ENCODE measurements at regions not wholly inside any gene's neighbourhood (a gene's known extent, or its start where the extent isn't known, plus 50 kb on each side); places are given as distances from the start of the nearest gene placed in this dataset.

- no CpG with 5 or more reads among the region's 8 CpGs for WGBS (ENCODE audit: insufficient coverage, insufficient read length)
- DNase-seq (ENCODE audit: low read depth, low spot score) = no peak
- H3K4me1 ChIP-seq (ENCODE audit: control insufficient read depth, insufficient read depth, low read length) = peaks cover 1% of the 10 kb centered on the region
- H3K9me3 ChIP-seq (ENCODE audit: control insufficient read depth, insufficient read depth, low read length) = no peaks in the 10 kb centered on the region
- no peak overlapping the region for H3K4me3 ChIP-seq (ENCODE audit: low read length)
- H3K27ac ChIP-seq (ENCODE audit: low read length) = no peak overlapping the region
- H3K27me3 ChIP-seq (ENCODE audit: control insufficient read depth, insufficient read depth, low read length) = no peaks in the 10 kb centered on the region
- no peaks in the 10 kb centered on the region for H3K36me3 ChIP-seq (ENCODE audit: control insufficient read depth, insufficient read depth, low read length)
Measured at GRCh38 chr1:29457496-29458368, 221.4 kb downstream of the PTPRU start.

DNA sequence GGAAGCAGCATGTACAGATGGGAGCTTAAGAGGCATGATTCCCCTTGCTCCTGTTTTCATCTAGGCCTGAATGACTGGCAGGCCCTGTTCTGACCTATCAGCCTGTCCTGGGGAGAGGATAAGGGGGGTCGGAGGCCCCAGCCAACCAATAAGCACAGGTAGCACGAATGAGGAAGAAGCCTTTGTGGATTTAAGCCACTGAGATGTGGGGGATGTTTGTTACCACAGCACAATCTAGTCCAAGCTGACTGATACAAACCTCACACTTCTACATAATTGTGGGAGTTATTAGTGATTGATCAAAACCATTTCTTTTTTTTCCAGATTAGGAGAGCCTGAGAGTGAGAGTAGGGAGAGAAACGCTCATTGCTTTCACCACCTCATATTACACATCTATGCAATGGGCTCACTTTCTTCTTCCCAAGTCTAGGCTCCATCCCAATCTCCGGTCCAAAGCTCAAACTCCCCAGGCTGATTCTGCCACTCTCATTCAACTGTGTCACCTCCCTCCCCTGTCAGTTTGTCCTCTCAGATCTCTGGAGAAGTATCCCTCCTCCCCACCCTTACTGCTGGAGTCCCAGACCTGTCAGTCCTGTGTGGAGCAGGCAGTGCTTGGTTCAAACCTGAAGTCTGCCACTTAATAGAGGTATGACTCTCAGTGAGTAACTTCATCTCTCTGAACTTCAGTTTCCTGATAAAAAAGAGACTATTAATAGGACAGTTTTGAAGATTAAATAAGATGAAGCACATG, 220.5 kb downstream of the PTPRU start:
- Histone ChIP-seq H3K9me3 (ENCODE audit: control insufficient read depth, insufficient read depth, low read length) (no peaks in the 10 kb centered on the region), H3K36me3 (ENCODE audit: control insufficient read depth, insufficient read depth, low read length) (no peaks in the 10 kb centered on the region), H3K27ac (ENCODE audit: low read length) (no peak overlapping the region), H3K4me3 (ENCODE audit: low read length) (no peak overlapping the region), H3K4me1 (ENCODE audit: control insufficient read depth, insufficient read depth, low read length) (peaks cover 1% of the 10 kb centered on the region), H3K27me3 (ENCODE audit: control insufficient read depth, insufficient read depth, low read length) (no peaks in the 10 kb centered on the region)
- no CpG with 5 or more reads among the region's 4 CpGs for WGBS (ENCODE audit: insufficient coverage, insufficient read length)
- DNase-seq (ENCODE audit: low read depth, low spot score) = no peak

- Histone ChIP-seq H3K9me3 (ENCODE audit: control insufficient read depth, insufficient read depth, low read length) (no peaks in the 10 kb centered on the region), H3K36me3 (ENCODE audit: control insufficient read depth, insufficient read depth, low read length) (no peaks in the 10 kb centered on the region), H3K4me1 (ENCODE audit: control insufficient read depth, insufficient read depth, low read length) (peaks cover 1% of the 10 kb centered on the region), H3K27me3 (ENCODE audit: control insufficient read depth, insufficient read depth, low read length) (no peaks in the 10 kb centered on the region), H3K4me3 (ENCODE audit: low read length) (no peak overlapping the region; the same call in 1 of the 2 replicates), H3K27ac (ENCODE audit: low read length) (no peak overlapping the region)
- no peak for DNase-seq (ENCODE audit: low read depth, low spot score)
- no CpG with 5 or more reads among the region's 5 CpGs for WGBS (ENCODE audit: insufficient coverage, insufficient read length)
Measured at GRCh38 chr1:29455781-29456180, 219.5 kb downstream of the PTPRU start.

GRCh38 chr1:29454616-29455380, 218.5 kb downstream of the PTPRU start:
- DNase-seq (ENCODE audit: low read depth, low spot score) = no peak
- no peaks in the 10 kb centered on the region for H3K9me3 ChIP-seq (ENCODE audit: control insufficient read depth, insufficient read depth, low read length)
- peaks cover 1% of the 10 kb centered on the region for H3K4me1 ChIP-seq (ENCODE audit: control insufficient read depth, insufficient read depth, low read length)
- no CpG with 5 or more reads among the region's 13 CpGs for WGBS (ENCODE audit: insufficient coverage, insufficient read length)
- no peaks in the 10 kb centered on the region for H3K36me3 ChIP-seq (ENCODE audit: control insufficient read depth, insufficient read depth, low read length)
- no peak overlapping the region for H3K27ac ChIP-seq (ENCODE audit: low read length)
- no peaks in the 10 kb centered on the region for H3K27me3 ChIP-seq (ENCODE audit: control insufficient read depth, insufficient read depth, low read length)
- H3K4me3 ChIP-seq (ENCODE audit: low read length) = no peak overlapping the region

- Histone ChIP-seq H3K9me3 (ENCODE audit: control insufficient read depth, insufficient read depth, low read length) (no peaks in the 10 kb centered on the region), H3K27me3 (ENCODE audit: control insufficient read depth, insufficient read depth, low read length) (no peaks in the 10 kb centered on the region), H3K27ac (ENCODE audit: low read length) (no peak overlapping the region), H3K36me3 (ENCODE audit: control insufficient read depth, insufficient read depth, low read length) (no peaks in the 10 kb centered on the region), H3K4me1 (ENCODE audit: control insufficient read depth, insufficient read depth, low read length) (peaks cover 1% of the 10 kb centered on the region), H3K4me3 (ENCODE audit: low read length) (no peak overlapping the region)
- DNase-seq (ENCODE audit: low read depth, low spot score) = peak; percentile 48
- WGBS (ENCODE audit: insufficient coverage, insufficient read length) = no CpG with 5 or more reads among the region's 8 CpGs
Measured at GRCh38 chr1:29453502-29454240, 217.3 kb downstream of the PTPRU start.

GRCh38 chr1:29452463-29453230, 216.3 kb downstream of the PTPRU start:
- Histone ChIP-seq H3K9me3 (ENCODE audit: control insufficient read depth, insufficient read depth, low read length) (no peaks in the 10 kb centered on the region), H3K4me3 (ENCODE audit: low read length) (no peak overlapping the region), H3K4me1 (ENCODE audit: control insufficient read depth, insufficient read depth, low read length) (peaks cover 1% of the 10 kb centered on the region; the same call in 1 of the 2 replicates), H3K36me3 (ENCODE audit: control insufficient read depth, insufficient read depth, low read length) (no peaks in the 10 kb centered on the region), H3K27ac (ENCODE audit: low read length) (no peak overlapping the region), H3K27me3 (ENCODE audit: control insufficient read depth, insufficient read depth, low read length) (no peaks in the 10 kb centered on the region)
- no CpG with 5 or more reads among the region's 10 CpGs for WGBS (ENCODE audit: insufficient coverage, insufficient read length)
- no peak for DNase-seq (ENCODE audit: low read depth, low spot score)

- DNase-seq (ENCODE audit: low read depth, low spot score) = no peak
- WGBS (ENCODE audit: insufficient coverage, insufficient read length) = no CpG with 5 or more reads among the region's 16 CpGs
- H3K36me3 ChIP-seq (ENCODE audit: control insufficient read depth, insufficient read depth, low read length) = no peaks in the 10 kb centered on the region
- H3K27ac ChIP-seq (ENCODE audit: low read length) = no peak overlapping the region
- H3K4me3 ChIP-seq (ENCODE audit: low read length) = no peak overlapping the region
- no peaks in the 10 kb centered on the region for H3K27me3 ChIP-seq (ENCODE audit: control insufficient read depth, insufficient read depth, low read length)
- peaks cover 1% of the 10 kb centered on the region; the same call in 1 of the 2 replicates for H3K4me1 ChIP-seq (ENCODE audit: control insufficient read depth, insufficient read depth, low read length)
- no peaks in the 10 kb centered on the region for H3K9me3 ChIP-seq (ENCODE audit: control insufficient read depth, insufficient read depth, low read length)
Measured at GRCh38 chr1:29451368-29451892, 215.1 kb downstream of the PTPRU start.

DNA sequence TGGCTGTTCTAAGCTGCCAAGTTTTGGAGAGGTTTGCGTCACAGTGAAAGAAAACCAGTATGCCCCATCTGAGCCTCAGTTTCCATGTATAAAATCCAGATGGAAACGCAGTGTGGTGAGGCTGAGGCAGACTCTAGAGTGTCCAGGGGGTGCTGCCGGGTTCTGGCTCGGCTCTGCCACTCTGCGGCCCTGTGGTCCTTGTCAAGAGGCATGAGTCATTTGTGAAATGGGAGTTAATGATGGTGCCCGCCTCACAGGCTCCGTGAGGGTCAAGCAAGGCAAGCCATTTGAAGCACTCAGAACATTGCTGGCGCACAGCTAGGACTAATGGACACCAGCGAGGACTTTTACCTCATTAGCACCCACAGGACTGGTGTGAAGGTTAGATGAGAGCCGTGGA, 214.3 kb downstream of the PTPRU start:
- Histone ChIP-seq H3K4me3 (ENCODE audit: low read length) (no peak overlapping the region), H3K9me3 (ENCODE audit: control insufficient read depth, insufficient read depth, low read length) (no peaks in the 10 kb centered on the region), H3K27me3 (ENCODE audit: control insufficient read depth, insufficient read depth, low read length) (no peaks in the 10 kb centered on the region), H3K27ac (ENCODE audit: low read length) (no peak overlapping the region), H3K36me3 (ENCODE audit: control insufficient read depth, insufficient read depth, low read length) (no peaks in the 10 kb centered on the region), H3K4me1 (ENCODE audit: control insufficient read depth, insufficient read depth, low read length) (peaks cover 1% of the 10 kb centered on the region; the same call in 1 of the 2 replicates)
- no peak for DNase-seq (ENCODE audit: low read depth, low spot score)
- no CpG with 5 or more reads among the region's 10 CpGs for WGBS (ENCODE audit: insufficient coverage, insufficient read length)

- H3K4me3 ChIP-seq (ENCODE audit: low read length) = no peak overlapping the region
- no peak for DNase-seq (ENCODE audit: low read depth, low spot score)
- H3K9me3 ChIP-seq (ENCODE audit: control insufficient read depth, insufficient read depth, low read length) = no peaks in the 10 kb centered on the region
- H3K4me1 ChIP-seq (ENCODE audit: control insufficient read depth, insufficient read depth, low read length) = peaks cover under 1% of the 10 kb centered on the region; the same call in 1 of the 2 replicates
- H3K27ac ChIP-seq (ENCODE audit: low read length) = no peak overlapping the region
- no peaks in the 10 kb centered on the region for H3K36me3 ChIP-seq (ENCODE audit: control insufficient read depth, insufficient read depth, low read length)
- no CpG with 5 or more reads among the region's 16 CpGs for WGBS (ENCODE audit: insufficient coverage, insufficient read length)
- no peaks in the 10 kb centered on the region for H3K27me3 ChIP-seq (ENCODE audit: control insufficient read depth, insufficient read depth, low read length)
Measured at GRCh38 chr1:29448456-29449235, 212.3 kb downstream of the PTPRU start.
